ENCODE measurements at regions not wholly inside any gene's neighbourhood (a gene's known extent, or its start where the extent isn't known, plus 50 kb on each side); places are given as distances from the start of the nearest gene placed in this dataset.
"Not testable (repeated sequence)": the region's sequence is repeated elsewhere in the genome, so short reads cannot be mapped to it uniquely, and the experiment has no call there.

GRCh38 chr17:30578015-30578717 lies 101.0 kb downstream of the GOSR1 start:
- DNase-seq = not testable (repeated sequence)

Measured in CD4-positive, alpha-beta T cell treated with Interleukin-21 for 1 hour (primary cell).